HCT116 (cell line): ENCODE measurements at regions not wholly inside any gene's neighbourhood (a gene's known extent, or its start where the extent isn't known, plus 50 kb on each side); places are given as distances from the start of the nearest gene placed in this dataset.

Experiments
- CTCF ChIP-seq, 3 experiments: fragments of 200-600 bp in 1 of 3; sonication (generic) in 1 of 3; IDR thresholded peaks in 2 of 3; conservative IDR thresholded peaks in 1 of 3; 2 replicates each; pipeline ENCODE4 v1.5.1; 2012 to 2017; ENCODE audit warnings: low read depth in 2 of 3, low read length in 2 of 3, antibody characterized with exemption in 1 of 3, borderline replicate concordance in 1 of 3, control low read depth in 1 of 3, mild to moderate bottlenecking in 1 of 3, mixed read lengths in 1 of 3, mixed run types in 1 of 3, moderate library complexity in 1 of 3; ENCODE audit not compliant: insufficient read depth in 1 of 3
- MAX ChIP-seq: IDR thresholded peaks from 2 replicates; pipeline ENCODE4 v1.6.1; 2012
- ZFX ChIP-seq: fragments of 450-650 bp; IDR thresholded peaks from 2 replicates; pipeline ENCODE4 v1.6.1; 2017

- TF ChIP-seq CTCF (IDR thresholded peaks at IDR 0.05 in 2 of 3, conservative IDR thresholded peaks at IDR 0.05 in 1 of 3; ENCODE audit: borderline replicate concordance in 1 of 3, insufficient read depth in 1 of 3, low read depth in 2 of 3, low read length in 2 of 3): no peak
- no peak for TF ChIP-seq ZFX
- no peak for TF ChIP-seq MAX
Measured at GRCh38 chr16:54748611-54749190, 182.0 kb upstream of the IRX5 start.
